GM03348 (cell line): ENCODE measurements at regions not wholly inside any gene's neighbourhood (a gene's known extent, or its start where the extent isn't known, plus 50 kb on each side); places are given as distances from the start of the nearest gene placed in this dataset.
"Not testable (repeated sequence)": the region's sequence is repeated elsewhere in the genome, so short reads cannot be mapped to it uniquely, and the experiment has no call there.

Experiments
- DNase-seq: peaks from one replicate; pipeline ENCODE4 v3.0.0; 2012; ENCODE audit warnings: low spot score

GRCh38 chr7:32762925-32763293 lies 128.7 kb downstream of the KBTBD2 start:
- DNase-seq, result no peak

DNA sequence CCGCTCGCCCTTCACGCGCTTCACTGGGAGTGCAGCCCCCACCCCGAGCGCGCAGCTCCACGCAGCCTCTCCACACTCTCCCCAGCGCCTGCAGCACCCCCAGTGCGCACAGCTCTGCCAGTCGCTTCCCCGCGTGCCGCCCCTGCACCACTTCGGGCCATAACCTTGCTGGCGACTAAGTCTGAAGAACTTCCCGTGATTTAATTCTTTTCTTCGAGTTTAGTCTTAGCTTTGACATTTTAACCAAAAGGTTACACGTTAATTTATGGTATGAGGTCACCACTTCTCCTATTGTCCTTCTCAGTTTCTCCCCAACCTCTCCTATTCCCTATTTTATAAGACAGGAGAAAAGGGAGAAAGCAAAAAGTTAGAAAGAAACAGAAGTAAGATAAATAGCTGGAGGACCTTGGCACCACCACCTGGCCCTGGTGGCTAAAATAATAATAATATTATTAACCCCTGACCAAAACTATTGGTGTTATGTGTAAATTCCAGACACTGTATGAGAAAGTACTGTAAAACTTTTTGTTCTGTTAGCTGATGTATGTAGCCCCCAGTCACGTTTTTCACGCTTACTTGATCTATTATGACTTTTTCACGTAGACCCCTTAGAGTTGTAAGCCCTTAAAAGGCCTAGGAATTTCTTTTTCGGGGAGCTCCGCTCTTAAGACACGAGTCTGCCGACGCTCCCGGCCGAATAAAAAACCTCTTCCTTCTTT lies 129.2 kb downstream of the KBTBD2 start:
- DNase-seq, result not testable (repeated sequence)

- DNase-seq, result no peak
Observed at GRCh38 chr7:32761451-32762205, 129.9 kb downstream of the KBTBD2 start.

- not testable (repeated sequence) for DNase-seq
Observed at GRCh38 chr7:32760755-32761154, 130.8 kb downstream of the KBTBD2 start.

GRCh38 chr7:32759859-32760258 lies 131.7 kb downstream of the KBTBD2 start:
- DNase-seq, result not testable (repeated sequence)

GRCh38 chr7:32753872-32754271 lies 137.7 kb downstream of the KBTBD2 start:
- DNase-seq, result not testable (repeated sequence)

- DNase-seq, result not testable (repeated sequence)
Observed at GRCh38 chr7:32748337-32748736, 143.2 kb downstream of the KBTBD2 start.

GRCh38 chr7:32747443-32748148 lies 144.0 kb downstream of the KBTBD2 start:
- DNase-seq, result not testable (repeated sequence)

DNA sequence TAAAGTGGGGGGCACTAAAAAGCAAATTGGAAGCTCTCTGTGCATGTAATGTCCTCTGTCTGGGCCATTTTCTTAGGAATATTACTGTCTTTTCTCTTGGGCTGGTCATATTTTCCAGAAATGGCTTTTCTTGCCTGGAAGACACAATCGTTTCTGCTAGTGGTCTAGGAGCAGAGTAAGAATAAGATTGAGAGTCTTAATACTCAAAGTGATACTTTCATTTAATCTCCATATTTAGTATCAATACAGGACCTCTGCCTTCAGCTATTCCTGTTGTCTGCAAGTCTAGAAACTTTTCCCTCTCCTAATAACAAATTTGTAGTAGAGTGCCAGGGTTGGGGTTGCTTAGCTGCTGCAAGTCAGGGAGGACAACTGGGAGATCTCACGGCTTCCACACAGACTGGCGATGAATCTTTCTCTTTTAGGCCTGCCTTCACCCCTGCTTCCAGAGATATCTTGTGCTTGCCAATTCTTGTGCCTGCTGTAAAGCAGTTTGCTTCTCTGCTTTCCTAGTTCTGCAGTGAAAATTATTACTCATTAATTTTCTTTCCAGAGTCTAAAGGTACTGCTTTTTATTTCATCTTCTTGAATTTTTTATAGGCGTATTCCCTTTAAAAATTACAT lies 149.6 kb downstream of the KBTBD2 start:
- not testable (repeated sequence) for DNase-seq

DNA sequence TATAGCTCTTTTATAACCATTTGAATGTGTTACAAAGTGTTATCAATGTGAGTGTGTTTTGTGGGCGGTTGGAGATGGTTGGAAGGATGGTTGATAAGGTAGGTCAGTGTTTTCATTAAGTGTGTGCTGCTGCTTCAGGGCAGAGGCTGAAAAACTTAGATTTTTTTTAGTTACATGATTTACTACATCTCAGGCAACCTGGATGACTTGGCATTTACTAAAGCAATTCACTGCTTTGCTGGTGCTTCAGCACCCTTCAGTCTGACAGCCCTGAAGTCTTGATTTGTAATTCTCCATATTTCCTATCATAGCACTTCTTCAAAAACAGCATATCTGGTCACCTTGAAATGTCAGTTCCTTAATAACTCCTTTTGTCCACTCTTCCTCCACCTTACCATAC lies 151.8 kb downstream of the KBTBD2 start:
- DNase-seq, result not testable (repeated sequence)

- DNase-seq, result not testable (repeated sequence)
Observed at GRCh38 chr7:32738390-32738789, 153.2 kb downstream of the KBTBD2 start.

GRCh38 chr7:32732767-32733166 lies 158.8 kb downstream of the KBTBD2 start:
- DNase-seq, result not testable (repeated sequence)

- DNase-seq, result not testable (repeated sequence)
Observed at GRCh38 chr7:32729335-32729675, 162.3 kb downstream of the KBTBD2 start.

- peak; percentile 66 for DNase-seq
Observed at GRCh38 chr7:32728412-32729334, 162.9 kb downstream of the KBTBD2 start.

- DNase-seq, result peak; percentile 65
Observed at GRCh38 chr7:32727483-32728411, 163.8 kb downstream of the KBTBD2 start.

DNA sequence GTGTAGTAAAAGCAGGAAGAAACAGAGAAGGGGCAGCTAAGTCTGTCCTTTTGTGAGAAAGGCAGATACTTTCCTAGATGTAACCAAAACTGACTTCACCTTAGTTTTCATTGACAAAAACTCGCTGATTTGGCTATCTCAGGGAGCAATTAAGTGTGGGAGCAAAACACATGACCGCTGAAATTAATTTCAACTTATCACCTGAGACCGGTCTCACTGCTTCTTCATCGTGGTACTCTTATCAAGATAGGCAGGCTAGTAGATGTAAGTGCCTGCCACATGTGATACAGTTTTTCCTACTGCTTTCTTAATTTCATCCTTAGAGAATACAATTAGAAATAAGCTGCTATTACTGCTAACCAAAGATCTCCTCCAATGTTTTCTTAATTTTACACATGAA lies 168.7 kb downstream of the KBTBD2 start:
- not testable (repeated sequence) for DNase-seq

GRCh38 chr7:32694182-32694581 lies 197.4 kb downstream of the KBTBD2 start:
- DNase-seq, result no peak

GRCh38 chr7:32691965-32692815 lies 196.9 kb downstream of the AVL9 start:
- DNase-seq, result not testable (repeated sequence)

DNA sequence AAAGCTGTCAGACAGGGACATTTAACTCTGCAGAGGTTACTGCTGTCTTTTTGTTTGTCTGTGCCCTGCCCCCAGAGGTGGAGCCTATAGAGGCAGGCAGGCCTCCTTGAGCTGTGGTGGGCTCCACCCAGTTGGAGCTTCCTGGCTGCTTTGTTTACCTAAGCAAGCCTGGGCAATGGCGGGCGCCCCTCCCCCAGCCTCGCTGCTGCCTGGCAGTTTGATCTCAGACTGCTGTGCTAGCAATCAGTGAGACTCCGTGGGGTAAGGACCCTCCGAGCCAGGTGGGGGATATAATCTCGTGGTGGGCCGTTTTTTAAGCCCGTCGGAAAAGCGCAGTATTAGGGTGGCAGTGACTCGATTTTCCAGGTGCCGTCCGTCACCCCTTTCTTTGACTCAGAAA lies 192.8 kb downstream of the AVL9 start:
- DNase-seq, result not testable (repeated sequence)
